Sigmoid colon (tissue), 6 donors: ENCODE measurements at regions not wholly inside any gene's neighbourhood (a gene's known extent, or its start where the extent isn't known, plus 50 kb on each side); places are given as distances from the start of the nearest gene placed in this dataset.

Experiments used
- DNase-seq: peaks from one replicate; pipeline ENCODE4 v3.0.0-alpha.2; 2019
- H3K27ac ChIP-seq, 4 donors: fragments of 200-600 bp; sonication (generic); one replicate each; pipeline ENCODE4 v1.5.1; 2016 to 2019; ENCODE audit warnings: mild to moderate bottlenecking in 1 of 4
- H3K27me3 ChIP-seq, 3 donors: fragments of 200-600 bp; sonication (generic); one replicate each; pipeline ENCODE4 v1.5.1; 2019; ENCODE audit warnings: mild to moderate bottlenecking in 1 of 3
- H3K36me3 ChIP-seq, 4 donors: fragments of 200-600 bp; sonication (generic); one replicate each; pipeline ENCODE4 v1.5.1; 2016 to 2019
- H3K4me1 ChIP-seq, 4 donors: fragments of 200-600 bp; sonication (generic); one replicate each; pipeline ENCODE4 v1.5.1; 2017 to 2019
- H3K4me3 ChIP-seq, 4 donors: fragments of 200-600 bp; sonication (generic); one replicate each; pipeline ENCODE4 v1.5.1; 2017 to 2019; ENCODE audit warnings: mild to moderate bottlenecking in 2 of 4, moderate library complexity in 1 of 4
- H3K9me3 ChIP-seq, 4 donors: fragments of 200-600 bp in 3 of 4; sonication (generic) in 3 of 4; one replicate each; pipeline versions ENCODE4 v1.5.1 to v1.6.1; 2013 to 2019
- EP300 ChIP-seq, 4 donors: sonication (generic); formaldehyde crosslinking; IDR thresholded peaks; one replicate each; pipeline ENCODE4 v1.6.1; 2017; ENCODE audit warnings: antibody characterized with exemption in 4 of 4
- POLR2A ChIP-seq, 2 donors: fragments of 450-650 bp; IDR thresholded peaks; one replicate each; pipeline ENCODE4 v1.6.1; 2016; ENCODE audit warnings: antibody characterized with exemption in 2 of 2, mild to moderate bottlenecking in 2 of 2, moderate library complexity in 2 of 2
- POLR2AphosphoS5 ChIP-seq, 4 donors: sonication (generic); formaldehyde crosslinking; IDR thresholded peaks; one replicate each; pipeline ENCODE4 v1.6.1; 2017; ENCODE audit warnings: antibody characterized with exemption in 4 of 4
- WGBS, 2 donors: extraction: QIAGEN DNeasy Blood & Tissue Kit; methylation state at CpG; one replicate each; pipeline ENCODE4 v1.1.7; 2013; 5-methylcytosine and 5-hydroxymethylcytosine counted together
- intact Hi-C: fragments of 100-400 bp; cut with DNase I; formaldehyde crosslinking; loops from one replicate; pipeline ENCODE4 v1.15.1; 2023
- TF ChIP-seq, protein P1 (sequence below), 4 experiments: fragments of 450-650 bp in 3 of 4; fragments of 200-600 bp in 1 of 4; IDR thresholded peaks; one replicate each; pipeline ENCODE4 v1.5.1; 2016 to 2019; ENCODE audit warnings: antibody characterized with exemption in 4 of 4, mild to moderate bottlenecking in 3 of 4, moderate library complexity in 2 of 4
- donor health status: healthy with polysubstance abuse.
- donor health status: healthy.

DNA sequence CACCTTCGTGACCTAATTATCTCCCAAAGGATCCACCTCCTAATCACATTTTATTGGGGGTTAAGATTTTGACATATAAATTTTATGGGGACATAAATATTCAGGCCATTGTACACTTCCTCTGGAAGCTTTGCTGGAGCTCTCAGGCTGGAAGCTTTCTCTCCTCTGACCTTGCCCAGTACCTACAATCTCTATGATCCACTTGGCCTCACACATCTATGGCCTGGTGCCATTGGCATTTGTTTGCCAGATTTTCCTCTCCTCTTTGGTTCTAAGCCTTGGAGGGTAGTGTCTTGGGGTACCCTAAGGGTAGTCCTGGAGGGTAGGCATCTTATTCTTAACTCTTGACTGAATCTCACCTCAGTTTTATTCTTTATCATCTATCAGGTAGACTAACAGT lies 79.0 kb downstream of the HLX start:
- H3K4me3 ChIP-seq = no peak overlapping the region
- 61 to 100% methylated on average over 1 of the region's 1 CpG for WGBS, 2 donors
- intact Hi-C loops = no loop called here
- no peaks in the 10 kb centered on the region for H3K9me3 ChIP-seq
- TF ChIP-seq POLR2A (IDR thresholded peaks at IDR 0.05) = no peak
- TF ChIP-seq, protein P1, sequence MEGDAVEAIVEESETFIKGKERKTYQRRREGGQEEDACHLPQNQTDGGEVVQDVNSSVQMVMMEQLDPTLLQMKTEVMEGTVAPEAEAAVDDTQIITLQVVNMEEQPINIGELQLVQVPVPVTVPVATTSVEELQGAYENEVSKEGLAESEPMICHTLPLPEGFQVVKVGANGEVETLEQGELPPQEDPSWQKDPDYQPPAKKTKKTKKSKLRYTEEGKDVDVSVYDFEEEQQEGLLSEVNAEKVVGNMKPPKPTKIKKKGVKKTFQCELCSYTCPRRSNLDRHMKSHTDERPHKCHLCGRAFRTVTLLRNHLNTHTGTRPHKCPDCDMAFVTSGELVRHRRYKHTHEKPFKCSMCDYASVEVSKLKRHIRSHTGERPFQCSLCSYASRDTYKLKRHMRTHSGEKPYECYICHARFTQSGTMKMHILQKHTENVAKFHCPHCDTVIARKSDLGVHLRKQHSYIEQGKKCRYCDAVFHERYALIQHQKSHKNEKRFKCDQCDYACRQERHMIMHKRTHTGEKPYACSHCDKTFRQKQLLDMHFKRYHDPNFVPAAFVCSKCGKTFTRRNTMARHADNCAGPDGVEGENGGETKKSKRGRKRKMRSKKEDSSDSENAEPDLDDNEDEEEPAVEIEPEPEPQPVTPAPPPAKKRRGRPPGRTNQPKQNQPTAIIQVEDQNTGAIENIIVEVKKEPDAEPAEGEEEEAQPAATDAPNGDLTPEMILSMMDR (IDR thresholded peaks at IDR 0.05) = no peak
- no peaks in the 10 kb centered on the region for H3K36me3 ChIP-seq
- no peak for DNase-seq
- H3K4me1 ChIP-seq = peaks cover 0 to 6% (median 0%) of the 10 kb centered on the region in 4 donors
- H3K27ac ChIP-seq = no peak overlapping the region
- H3K27me3 ChIP-seq = no peaks in the 10 kb centered on the region

DNA sequence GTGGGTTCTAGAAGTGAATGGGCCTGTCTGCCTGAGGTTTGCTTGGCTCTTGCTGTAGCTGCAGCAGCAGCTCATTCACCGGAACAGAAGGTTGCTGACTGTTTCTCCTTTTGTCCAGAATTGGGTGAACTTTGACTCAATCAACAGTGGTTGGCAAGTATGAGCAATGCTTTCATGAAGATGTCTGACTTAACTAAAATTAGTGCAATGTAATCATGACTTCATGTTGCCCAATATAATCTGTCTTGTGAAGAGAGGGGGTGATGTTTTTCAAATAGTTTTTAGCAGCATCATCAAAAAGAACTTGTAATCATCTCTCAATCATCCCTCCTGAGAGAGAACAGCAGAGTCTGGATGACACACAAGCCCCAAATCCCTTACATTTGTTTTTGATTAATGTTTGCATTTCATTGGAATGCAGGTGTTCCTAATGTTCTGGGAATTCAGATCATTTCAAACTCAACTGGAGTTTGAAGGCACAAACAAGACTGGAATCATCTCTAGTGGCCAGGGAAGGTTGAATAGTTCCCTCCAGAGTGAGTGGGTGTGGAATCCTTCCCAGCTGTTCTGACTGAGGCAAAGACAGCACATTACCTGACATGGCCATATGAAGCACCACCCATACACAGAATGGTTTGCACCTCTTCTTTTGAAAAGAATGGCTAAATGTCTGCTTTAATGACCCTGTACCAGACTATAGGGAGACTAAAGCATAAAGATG lies 82.9 kb downstream of the HLX start:
- H3K27ac ChIP-seq = no peak overlapping the region
- no peaks in the 10 kb centered on the region for H3K27me3 ChIP-seq
- H3K36me3 ChIP-seq = no peaks in the 10 kb centered on the region
- no peaks in the 10 kb centered on the region for H3K9me3 ChIP-seq
- H3K4me1 ChIP-seq = peaks cover 0 to 6% (median 0%) of the 10 kb centered on the region in 4 donors
- DNase-seq = no peak
- TF ChIP-seq POLR2AphosphoS5 (IDR thresholded peaks at IDR 0.05) (peak in 1 of 4 donors; percentile 33), POLR2A (IDR thresholded peaks at IDR 0.05) (no peak)
- intact Hi-C loops = no loop called here
- no peak overlapping the region for H3K4me3 ChIP-seq
- 70 to 74% methylated on average over 1 of the region's 1 CpG for WGBS, 2 donors

DNA sequence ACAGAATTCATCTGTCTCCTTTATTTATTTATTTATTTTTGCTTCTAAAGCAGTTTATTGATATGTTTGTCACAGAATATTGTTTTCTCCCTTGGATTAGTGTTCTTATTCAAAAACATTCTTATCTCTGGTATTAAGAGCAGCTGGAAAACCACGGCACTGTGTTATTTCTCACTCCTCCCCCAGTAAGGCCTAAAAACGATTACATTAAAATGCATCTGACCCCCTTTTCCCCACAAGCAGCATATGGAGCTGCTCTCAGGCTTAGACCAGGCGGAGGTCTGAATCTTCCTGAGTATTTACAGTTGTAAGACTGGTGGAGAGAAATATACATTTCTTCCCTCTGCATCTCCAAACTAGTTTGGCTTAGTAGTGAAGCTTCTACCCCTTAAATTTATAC lies 86.8 kb downstream of the HLX start:
- no peak overlapping the region for H3K27ac ChIP-seq
- no peaks in the 10 kb centered on the region for H3K27me3 ChIP-seq
- no peak for DNase-seq
- WGBS, 2 donors = 61 to 81% methylated on average over 3 of the region's 3 CpGs
- peaks cover 0 to 18% (median 7%) of the 10 kb centered on the region in 4 donors for H3K4me1 ChIP-seq
- no peak overlapping the region for H3K4me3 ChIP-seq
- H3K9me3 ChIP-seq = no peaks in the 10 kb centered on the region
- no peaks in the 10 kb centered on the region for H3K36me3 ChIP-seq
- intact Hi-C loops = no loop called here
- TF ChIP-seq EP300 (IDR thresholded peaks at IDR 0.05) (no peak), POLR2AphosphoS5 (IDR thresholded peaks at IDR 0.05) (no peak), POLR2A (IDR thresholded peaks at IDR 0.05) (no peak)
- TF ChIP-seq, protein P1 (IDR thresholded peaks at IDR 0.05) = no peak

DNA sequence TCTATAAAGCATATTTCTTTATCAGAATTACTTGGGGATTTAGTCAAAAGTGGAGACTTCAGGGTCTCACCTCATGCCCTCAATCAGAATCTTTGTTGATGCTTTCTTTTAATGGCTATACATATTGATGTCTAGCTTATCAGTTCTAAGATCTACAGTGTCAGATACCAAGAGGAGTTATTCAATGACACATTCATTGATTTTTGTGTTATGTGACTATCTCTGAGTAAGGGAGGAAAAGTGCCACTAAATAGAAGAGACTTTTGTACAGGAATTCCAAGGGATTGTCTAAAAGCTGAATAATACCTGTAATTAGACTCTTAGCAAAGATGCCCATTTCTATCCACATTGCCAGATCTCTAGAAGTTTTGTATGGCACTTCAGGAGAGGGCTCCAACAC lies 87.2 kb downstream of the HLX start:
- H3K9me3 ChIP-seq = no peaks in the 10 kb centered on the region
- TF ChIP-seq EP300 (IDR thresholded peaks at IDR 0.05) (no peak), POLR2A (IDR thresholded peaks at IDR 0.05) (no peak), POLR2AphosphoS5 (IDR thresholded peaks at IDR 0.05) (no peak)
- TF ChIP-seq, protein P1 (IDR thresholded peaks at IDR 0.05) = no peak
- H3K4me3 ChIP-seq = no peak overlapping the region
- no peaks in the 10 kb centered on the region for H3K27me3 ChIP-seq
- intact Hi-C loops = no loop called here
- DNase-seq = no peak
- no peaks in the 10 kb centered on the region for H3K36me3 ChIP-seq
- H3K27ac ChIP-seq = no peak overlapping the region
- H3K4me1 ChIP-seq = peaks cover 0 to 16% (median 7%) of the 10 kb centered on the region in 4 donors

DNA sequence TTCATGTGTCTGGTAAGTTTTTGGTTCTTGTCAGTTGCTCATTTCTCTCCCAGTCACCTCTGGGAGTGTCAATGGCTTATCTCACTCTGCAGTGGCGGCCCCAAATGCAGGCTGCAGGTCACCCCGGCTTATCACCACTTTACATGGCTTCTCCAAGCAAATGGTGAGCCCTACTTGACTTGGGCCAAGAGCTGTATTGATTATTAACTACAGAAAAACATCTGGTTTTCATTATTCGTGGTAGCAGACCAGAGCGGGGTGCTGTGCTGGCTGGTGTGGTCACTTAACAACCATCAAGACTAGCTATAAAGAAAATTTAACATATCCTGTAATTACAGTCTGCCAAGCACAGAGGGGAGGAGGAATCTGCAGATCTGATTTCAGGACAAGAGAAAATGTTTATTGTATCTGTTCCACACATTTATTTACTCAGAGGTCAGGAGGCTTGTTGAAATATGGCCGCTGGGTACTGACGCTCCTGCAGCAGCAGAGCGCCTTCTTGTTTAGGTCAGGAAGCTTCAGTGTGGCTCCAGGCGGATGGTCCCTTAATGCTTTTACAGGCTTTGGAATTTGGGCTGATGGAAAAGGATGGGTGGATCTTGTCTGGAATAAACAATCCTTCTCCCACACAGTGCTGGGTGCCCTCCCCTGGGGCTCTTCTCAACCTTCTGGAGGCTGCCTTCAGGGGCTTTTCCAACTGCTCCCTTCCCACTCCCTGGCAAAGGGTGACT lies 87.8 kb downstream of the HLX start:
- 64 to 74% methylated on average over 8 of the region's 8 CpGs for WGBS, 2 donors
- Histone ChIP-seq H3K4me1 (peaks cover 0 to 12% (median 7%) of the 10 kb centered on the region in 4 donors), H3K4me3 (no peak overlapping the region), H3K27me3 (no peaks in the 10 kb centered on the region), H3K36me3 (no peaks in the 10 kb centered on the region), H3K27ac (no peak overlapping the region), H3K9me3 (no peaks in the 10 kb centered on the region)
- no peak for TF ChIP-seq POLR2A (IDR thresholded peaks at IDR 0.05)
- TF ChIP-seq EP300 (IDR thresholded peaks at IDR 0.05) = no peak
- TF ChIP-seq POLR2AphosphoS5 (IDR thresholded peaks at IDR 0.05) = no peak
- TF ChIP-seq, protein P1 (IDR thresholded peaks at IDR 0.05) = no peak
- DNase-seq = no peak
- intact Hi-C loops = no loop called here
